ENCODE measurements at regions not wholly inside any gene's neighbourhood (a gene's known extent, or its start where the extent isn't known, plus 50 kb on each side); places are given as distances from the start of the nearest gene placed in this dataset.

- intact Hi-C loops (cut with DNase I) = no loop called here
- Histone ChIP-seq H3K9me3 (no peaks in the 10 kb centered on the region), H3K4me3 (no peak overlapping the region), H3K36me3 (no peaks in the 10 kb centered on the region), H3K9ac (ENCODE audit: low read depth in 2 of 2, low read length in 2 of 2) (no peak overlapping the region), H3K4me1 (no peaks in the 10 kb centered on the region), H3K27ac (no peak overlapping the region), H3K27me3 (no peaks in the 10 kb centered on the region)
- no peak for TF ChIP-seq CTCF (IDR thresholded peaks at IDR 0.05)
- DNase-seq = no peak
These were observed 219.7 kb upstream of the PRICKLE1 start for GRCh38 chr12:42809226-42809625.

GRCh38 chr12:42807766-42808165, 218.2 kb upstream of the PRICKLE1 start:
- no peaks in the 10 kb centered on the region for H3K9me3 ChIP-seq
- DNase-seq = no peak
- H3K4me1 ChIP-seq = no peaks in the 10 kb centered on the region
- no peak for TF ChIP-seq CTCF (IDR thresholded peaks at IDR 0.05)
- no peak overlapping the region for H3K4me3 ChIP-seq
- H3K9ac ChIP-seq (ENCODE audit: low read depth in 2 of 2, low read length in 2 of 2) = no peak overlapping the region
- H3K36me3 ChIP-seq = no peaks in the 10 kb centered on the region
- intact Hi-C loops (cut with DNase I) = no loop called here
- H3K27ac ChIP-seq = no peak overlapping the region
- no peaks in the 10 kb centered on the region for H3K27me3 ChIP-seq

GRCh38 chr12:42807251-42807650, 217.7 kb upstream of the PRICKLE1 start:
- Histone ChIP-seq H3K9ac (ENCODE audit: low read depth in 2 of 2, low read length in 2 of 2) (no peak overlapping the region), H3K4me3 (no peak overlapping the region), H3K36me3 (no peaks in the 10 kb centered on the region), H3K4me1 (no peaks in the 10 kb centered on the region), H3K9me3 (no peaks in the 10 kb centered on the region), H3K27ac (no peak overlapping the region), H3K27me3 (no peaks in the 10 kb centered on the region)
- intact Hi-C loops (cut with DNase I) = no loop called here
- DNase-seq = no peak
- TF ChIP-seq CTCF (IDR thresholded peaks at IDR 0.05) = no peak

- no peak for TF ChIP-seq CTCF (IDR thresholded peaks at IDR 0.05)
- H3K4me1 ChIP-seq = no peaks in the 10 kb centered on the region
- no peak overlapping the region for H3K27ac ChIP-seq
- DNase-seq = no peak
- H3K9me3 ChIP-seq = no peaks in the 10 kb centered on the region
- no peaks in the 10 kb centered on the region for H3K27me3 ChIP-seq
- no peaks in the 10 kb centered on the region for H3K36me3 ChIP-seq
- no peak overlapping the region for H3K9ac ChIP-seq (ENCODE audit: low read depth in 2 of 2, low read length in 2 of 2)
- intact Hi-C loops (cut with DNase I) = no loop called here
- H3K4me3 ChIP-seq = no peak overlapping the region
These were observed 215.4 kb upstream of the PRICKLE1 start for GRCh38 chr12:42804928-42805327.

GRCh38 chr12:42802785-42803189, 213.2 kb upstream of the PRICKLE1 start:
- Histone ChIP-seq H3K9me3 (no peaks in the 10 kb centered on the region), H3K9ac (ENCODE audit: low read depth in 2 of 2, low read length in 2 of 2) (no peak overlapping the region), H3K27me3 (no peaks in the 10 kb centered on the region), H3K36me3 (no peaks in the 10 kb centered on the region), H3K4me1 (no peaks in the 10 kb centered on the region), H3K27ac (no peak overlapping the region), H3K4me3 (no peak overlapping the region)
- intact Hi-C loops (cut with DNase I) = no loop called here
- DNase-seq = no peak
- no peak for TF ChIP-seq CTCF (IDR thresholded peaks at IDR 0.05)

- intact Hi-C loops (cut with DNase I) = no loop called here
- Histone ChIP-seq H3K4me3 (no peak overlapping the region), H3K27me3 (no peaks in the 10 kb centered on the region), H3K27ac (no peak overlapping the region), H3K9ac (ENCODE audit: low read depth in 2 of 2, low read length in 2 of 2) (no peak overlapping the region), H3K36me3 (no peaks in the 10 kb centered on the region), H3K9me3 (no peaks in the 10 kb centered on the region), H3K4me1 (no peaks in the 10 kb centered on the region)
- TF ChIP-seq CTCF (IDR thresholded peaks at IDR 0.05) = no peak
- DNase-seq = no peak
These were observed 211.7 kb upstream of the PRICKLE1 start for GRCh38 chr12:42801271-42801670.
